Hippocampal formation (tissue), 2 donors: ENCODE measurements at regions not wholly inside any gene's neighbourhood (a gene's known extent, or its start where the extent isn't known, plus 50 kb on each side); places are given as distances from the start of the nearest gene placed in this dataset.
"Not testable (repeated sequence)": the region's sequence is repeated elsewhere in the genome, so short reads cannot be mapped to it uniquely, and the experiment has no call there.

Source experiments
- DNase-seq, 2 donors: peaks; one replicate each; lab custom pipeline; 2025; lab: John Stamatoyannopoulos, UW

GRCh38 chr9:41367301-41367700, 178.2 kb upstream of the ZNG1F start:
- DNase-seq: not testable (repeated sequence)

- not testable (repeated sequence) for DNase-seq
Measured at GRCh38 chr9:41361790-41362189, 172.7 kb upstream of the ZNG1F start.

GRCh38 chr9:41359116-41359515, 170.0 kb upstream of the ZNG1F start:
- not testable (repeated sequence) for DNase-seq

GRCh38 chr9:41358682-41359081, 169.6 kb upstream of the ZNG1F start:
- peak in 1 of 2 donors; percentile 56 for DNase-seq

- not testable (repeated sequence) for DNase-seq
Measured at GRCh38 chr9:41357918-41358404, 168.8 kb upstream of the ZNG1F start.

GRCh38 chr9:41357350-41357748, 168.2 kb upstream of the ZNG1F start:
- DNase-seq: not testable (repeated sequence)

- DNase-seq: not testable (repeated sequence)
Measured at GRCh38 chr9:41356588-41357349, 167.7 kb upstream of the ZNG1F start.

GRCh38 chr9:41355712-41356450, 166.8 kb upstream of the ZNG1F start:
- DNase-seq: not testable (repeated sequence)

GRCh38 chr9:41354978-41355377, 165.9 kb upstream of the ZNG1F start:
- not testable (repeated sequence) for DNase-seq

GRCh38 chr9:41354060-41354934, 165.2 kb upstream of the ZNG1F start:
- DNase-seq: not testable (repeated sequence)

- not testable (repeated sequence) for DNase-seq
Measured at GRCh38 chr9:41353026-41353425, 163.9 kb upstream of the ZNG1F start.

GRCh38 chr9:41352390-41352789, 163.3 kb upstream of the ZNG1F start:
- not testable (repeated sequence) for DNase-seq

GRCh38 chr9:41347893-41348292, 158.8 kb upstream of the ZNG1F start:
- not testable (repeated sequence) for DNase-seq

- not testable (repeated sequence) for DNase-seq
Measured at GRCh38 chr9:41332562-41332961, 143.4 kb upstream of the ZNG1F start.

- DNase-seq: not testable (repeated sequence)
Measured at GRCh38 chr9:41321277-41321676, 132.2 kb upstream of the ZNG1F start.

- DNase-seq: not testable (repeated sequence)
Measured at GRCh38 chr9:41308953-41309352, 119.8 kb upstream of the ZNG1F start.

GRCh38 chr9:41285744-41286143, 96.6 kb upstream of the ZNG1F start:
- DNase-seq: not testable (repeated sequence)

- not testable (repeated sequence) for DNase-seq
Measured at GRCh38 chr9:41280299-41281238, 91.5 kb upstream of the ZNG1F start.

- DNase-seq: not testable (repeated sequence)
Measured at GRCh38 chr9:41279437-41279836, 90.3 kb upstream of the ZNG1F start.

GRCh38 chr9:41279033-41279432, 89.9 kb upstream of the ZNG1F start:
- DNase-seq: not testable (repeated sequence)
